ENCODE measurements at regions not wholly inside any gene's neighbourhood (a gene's known extent, or its start where the extent isn't known, plus 50 kb on each side); places are given as distances from the start of the nearest gene placed in this dataset.

DNA sequence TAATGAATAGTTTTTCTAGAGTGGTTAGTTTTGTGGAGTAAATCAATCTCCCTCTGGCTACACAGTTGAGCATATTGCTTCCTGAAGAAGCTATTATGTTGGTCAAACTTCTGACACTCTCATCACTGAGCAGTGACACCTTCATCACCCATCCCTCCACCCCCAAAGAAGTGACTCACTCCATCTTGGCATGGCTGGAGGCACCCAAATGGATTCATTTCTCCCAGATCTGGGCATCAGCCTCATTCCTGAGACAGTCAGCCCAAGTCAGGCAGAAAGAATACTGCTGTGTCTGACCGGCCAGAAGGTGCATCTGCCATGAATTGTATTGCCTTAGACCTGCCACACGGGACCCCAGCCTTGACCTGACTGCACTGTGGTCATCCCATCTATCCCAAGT, 117.0 kb upstream of the HABP2 start:
- Mint-ChIP-seq H3K27me3 (peaks cover 2% of the 10 kb centered on the region), H3K27ac (no peak overlapping the region)

GRCh38 chr10:113436851-113437250, 116.0 kb upstream of the HABP2 start:
- no peaks in the 10 kb centered on the region for H3K36me3 Mint-ChIP-seq
- no peak for DNase-seq

More for the DNA sequence above, 117.0 kb upstream of the HABP2 start:
- Mint-ChIP-seq H3K4me1 (ENCODE audit: low read depth) (no peaks in the 10 kb centered on the region), H3K9me3 (no peaks in the 10 kb centered on the region), H3K36me3 (no peaks in the 10 kb centered on the region), H3K4me3 (no peak overlapping the region)
- ChIA-PET CTCF (interaction anchor here (0.6 to 0.9 kb wide), 2 partner anchors 559 to 964 kb away, joined by 3 to 4 read pairs; no protein-coding TSS in a partner anchor), POLR2A (no interaction called here)
- intact Hi-C loops (cut with micrococcal nuclease) = no loop called here
- no peak for DNase-seq

GRCh38 chr10:113438652-113439051, 114.2 kb upstream of the HABP2 start:
- no peaks in the 10 kb centered on the region for H3K4me1 Mint-ChIP-seq (ENCODE audit: low read depth)
- H3K4me3 Mint-ChIP-seq = no peak overlapping the region
- no peaks in the 10 kb centered on the region for H3K27me3 Mint-ChIP-seq
- POLR2A ChIA-PET = no interaction called here
- CTCF ChIA-PET = interaction anchor here (0.6 kb wide), 1 partner anchor 359 kb away, joined by 3 read pairs; no protein-coding TSS in a partner anchor
- intact Hi-C loops (cut with micrococcal nuclease) = no loop called here
- no peaks in the 10 kb centered on the region for H3K36me3 Mint-ChIP-seq
- no peak for DNase-seq
- H3K9me3 Mint-ChIP-seq = no peaks in the 10 kb centered on the region
- no peak overlapping the region for H3K27ac Mint-ChIP-seq

More at GRCh38 chr10:113436851-113437250, 116.0 kb upstream of the HABP2 start:
- POLR2A ChIA-PET = no interaction called here
- Mint-ChIP-seq H3K4me3 (no peak overlapping the region), H3K27ac (no peak overlapping the region), H3K4me1 (ENCODE audit: low read depth) (no peaks in the 10 kb centered on the region), H3K9me3 (no peaks in the 10 kb centered on the region), H3K27me3 (no peaks in the 10 kb centered on the region)
- intact Hi-C loops (cut with micrococcal nuclease) = no loop called here
- CTCF ChIA-PET = no interaction called here

DNA sequence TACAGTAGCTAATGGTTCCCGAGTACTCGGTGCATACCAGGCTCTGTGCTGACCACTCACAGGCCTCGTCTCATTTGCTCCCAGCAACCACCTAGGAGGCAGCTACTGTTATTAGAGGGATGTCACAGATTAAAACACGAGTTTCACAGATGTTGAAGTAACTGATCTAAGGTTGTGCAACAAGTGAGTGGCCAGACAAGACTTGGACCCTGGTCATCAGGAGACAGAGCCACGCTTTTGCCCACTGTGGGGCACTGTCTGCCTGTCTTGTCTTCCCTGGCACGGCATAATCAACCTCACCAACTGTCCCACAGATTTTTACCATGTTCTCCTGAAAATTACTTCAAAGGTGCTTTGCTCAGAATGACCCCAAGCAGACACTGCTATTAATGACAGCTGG, 111.6 kb upstream of the HABP2 start:
- intact Hi-C loops (cut with micrococcal nuclease) = no loop called here
- DNase-seq = no peak
- Mint-ChIP-seq H3K9me3 (no peaks in the 10 kb centered on the region), H3K36me3 (no peaks in the 10 kb centered on the region), H3K4me3 (no peak overlapping the region), H3K27me3 (peaks cover 2% of the 10 kb centered on the region), H3K27ac (no peak overlapping the region), H3K4me1 (ENCODE audit: low read depth) (no peaks in the 10 kb centered on the region)
- ChIA-PET CTCF (no interaction called here), POLR2A (interaction anchor here (0.5 kb wide), 1 partner anchor 1659 kb away, joined by 3 read pairs; no protein-coding TSS in a partner anchor)

- intact Hi-C loops (cut with micrococcal nuclease) = no loop called here
- CTCF ChIA-PET = no interaction called here
- Mint-ChIP-seq H3K36me3 (no peaks in the 10 kb centered on the region), H3K4me1 (ENCODE audit: low read depth) (no peaks in the 10 kb centered on the region), H3K4me3 (no peak overlapping the region), H3K27me3 (peaks cover 2% of the 10 kb centered on the region), H3K9me3 (no peaks in the 10 kb centered on the region), H3K27ac (no peak overlapping the region)
- no peak for DNase-seq
- POLR2A ChIA-PET = no interaction called here
Observed at GRCh38 chr10:113441686-113442270, 111.1 kb upstream of the HABP2 start.

GRCh38 chr10:113442336-113442735, 110.5 kb upstream of the HABP2 start:
- DNase-seq = no peak
- Mint-ChIP-seq H3K27me3 (peaks cover 2% of the 10 kb centered on the region), H3K27ac (no peak overlapping the region), H3K4me3 (no peak overlapping the region), H3K9me3 (no peaks in the 10 kb centered on the region), H3K36me3 (no peaks in the 10 kb centered on the region), H3K4me1 (ENCODE audit: low read depth) (no peaks in the 10 kb centered on the region)
- CTCF ChIA-PET = no interaction called here
- POLR2A ChIA-PET = no interaction called here
- intact Hi-C loops (cut with micrococcal nuclease) = no loop called here

DNA sequence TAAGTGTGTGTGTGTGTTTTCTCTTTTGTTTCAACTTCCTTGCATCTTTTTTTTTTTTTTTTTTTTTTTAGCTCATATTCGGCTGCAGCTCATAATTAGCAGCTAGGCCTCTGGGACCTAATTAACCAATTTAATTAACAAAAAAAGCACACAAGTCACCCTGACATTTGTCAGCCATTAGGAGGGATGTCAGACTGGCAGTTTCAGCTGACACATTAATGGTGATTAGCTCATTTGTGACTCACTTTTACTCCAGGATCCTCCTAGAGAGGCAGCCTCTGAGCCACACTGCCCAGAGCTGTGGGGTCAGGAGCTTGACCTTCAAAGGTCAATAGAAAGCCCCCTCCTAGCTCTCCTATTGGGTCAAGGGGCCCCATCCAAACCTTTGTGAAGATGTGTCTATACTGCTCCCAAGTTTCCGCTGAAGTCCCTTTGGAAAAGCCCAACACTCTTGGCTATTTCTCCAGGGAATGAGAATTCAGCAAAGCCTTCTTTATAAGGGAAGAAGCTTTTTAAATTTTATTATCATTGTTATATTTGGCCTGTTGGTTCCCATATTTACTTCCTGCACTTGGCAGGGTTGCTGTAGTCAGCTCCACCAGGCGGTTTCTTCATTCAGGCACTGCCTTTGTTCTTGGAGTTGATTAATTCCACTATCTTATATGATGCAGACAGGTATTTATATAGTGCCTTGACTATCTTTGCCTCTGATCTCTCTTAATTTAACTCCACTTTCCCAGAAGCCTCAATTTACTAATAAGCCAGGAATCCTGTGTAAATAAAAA, 109.5 kb upstream of the HABP2 start:
- DNase-seq = no peak
- no peaks in the 10 kb centered on the region for H3K9me3 Mint-ChIP-seq
- H3K4me1 Mint-ChIP-seq (ENCODE audit: low read depth) = no peaks in the 10 kb centered on the region
- ChIA-PET CTCF (no interaction called here), POLR2A (no interaction called here)
- no peaks in the 10 kb centered on the region for H3K36me3 Mint-ChIP-seq
- intact Hi-C loops (cut with micrococcal nuclease) = no loop called here
- no peak overlapping the region for H3K27ac Mint-ChIP-seq
- peaks cover 3% of the 10 kb centered on the region for H3K27me3 Mint-ChIP-seq
- no peak overlapping the region for H3K4me3 Mint-ChIP-seq

- ChIA-PET CTCF (interaction anchor here (0.7 kb wide), 1 partner anchor 10 kb away, joined by 3 read pairs; no protein-coding TSS in a partner anchor), POLR2A (no interaction called here)
- H3K9me3 Mint-ChIP-seq = no peaks in the 10 kb centered on the region
- H3K36me3 Mint-ChIP-seq = no peaks in the 10 kb centered on the region
- peaks cover 5% of the 10 kb centered on the region for H3K27me3 Mint-ChIP-seq
- no peak overlapping the region for H3K4me3 Mint-ChIP-seq
- H3K27ac Mint-ChIP-seq = no peak overlapping the region
- DNase-seq = no peak
- no peaks in the 10 kb centered on the region for H3K4me1 Mint-ChIP-seq (ENCODE audit: low read depth)
- intact Hi-C loops (cut with micrococcal nuclease) = no loop called here
Observed at GRCh38 chr10:113444766-113445365, 108.0 kb upstream of the HABP2 start.

DNA sequence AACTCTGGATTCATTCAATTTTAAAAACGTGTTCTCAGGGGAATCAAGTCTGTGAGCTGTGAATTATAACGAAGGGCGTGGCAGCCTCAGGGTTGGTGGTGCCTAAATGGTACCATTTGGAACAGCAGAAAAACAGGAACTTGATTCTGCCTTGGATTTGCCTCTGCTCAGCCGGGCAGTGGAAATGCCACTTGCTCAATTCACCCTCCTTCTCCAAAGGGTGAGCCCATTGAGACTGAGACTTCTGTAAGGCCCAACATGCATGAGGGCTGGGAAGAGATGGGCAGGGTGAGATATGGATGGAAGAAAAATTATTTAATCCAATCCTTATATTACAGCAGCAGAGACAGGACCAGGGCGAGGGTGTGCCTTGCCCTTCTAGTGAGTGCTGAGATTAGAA, 107.1 kb upstream of the HABP2 start:
- peaks cover 5% of the 10 kb centered on the region for H3K27me3 Mint-ChIP-seq
- no peak overlapping the region for H3K27ac Mint-ChIP-seq
- no peaks in the 10 kb centered on the region for H3K9me3 Mint-ChIP-seq
- no peak for DNase-seq
- intact Hi-C loops (cut with micrococcal nuclease) = no loop called here
- no peak overlapping the region for H3K4me3 Mint-ChIP-seq
- no peaks in the 10 kb centered on the region for H3K36me3 Mint-ChIP-seq
- POLR2A ChIA-PET = no interaction called here
- no peaks in the 10 kb centered on the region for H3K4me1 Mint-ChIP-seq (ENCODE audit: low read depth)
- CTCF ChIA-PET = interaction anchor here (0.7 kb wide), 1 partner anchor 9 kb away, joined by 3 read pairs; no protein-coding TSS in a partner anchor

DNA sequence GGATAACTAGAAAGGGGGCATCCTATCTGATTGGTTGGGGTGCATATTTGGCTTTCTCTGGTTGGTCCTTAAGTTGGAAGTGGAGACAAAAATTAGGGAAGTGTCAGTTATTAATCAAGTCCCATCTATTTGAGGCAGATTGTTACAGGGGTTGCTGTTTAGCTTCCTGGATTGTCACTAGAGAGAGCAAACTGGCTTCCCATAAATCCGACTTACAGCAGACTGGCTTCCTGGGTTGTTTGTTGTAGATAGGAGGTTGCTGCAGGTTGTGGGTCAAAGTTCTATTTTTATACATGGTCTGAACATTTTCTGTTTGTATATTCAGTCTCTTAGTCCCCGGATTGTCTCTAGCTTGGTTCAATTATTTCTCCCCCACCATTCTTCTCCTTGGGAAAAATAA, 106.1 kb upstream of the HABP2 start:
- Mint-ChIP-seq H3K4me3 (no peak overlapping the region), H3K36me3 (no peaks in the 10 kb centered on the region), H3K9me3 (no peaks in the 10 kb centered on the region), H3K4me1 (ENCODE audit: low read depth) (no peaks in the 10 kb centered on the region), H3K27ac (no peak overlapping the region), H3K27me3 (peaks cover 10% of the 10 kb centered on the region)
- ChIA-PET CTCF (no interaction called here), POLR2A (no interaction called here)
- no peak for DNase-seq
- intact Hi-C loops (cut with micrococcal nuclease) = no loop called here

- no peaks in the 10 kb centered on the region for H3K4me1 Mint-ChIP-seq (ENCODE audit: low read depth)
- H3K27me3 Mint-ChIP-seq = peaks cover 12% of the 10 kb centered on the region
- POLR2A ChIA-PET = no interaction called here
- no peak overlapping the region for H3K4me3 Mint-ChIP-seq
- intact Hi-C loops (cut with micrococcal nuclease) = no loop called here
- no peak for DNase-seq
- H3K27ac Mint-ChIP-seq = no peak overlapping the region
- no peaks in the 10 kb centered on the region for H3K36me3 Mint-ChIP-seq
- CTCF ChIA-PET = no interaction called here
- no peaks in the 10 kb centered on the region for H3K9me3 Mint-ChIP-seq
Observed at GRCh38 chr10:113447278-113447677, 105.6 kb upstream of the HABP2 start.

GRCh38 chr10:113449006-113449695, 103.7 kb upstream of the HABP2 start:
- Mint-ChIP-seq H3K4me3 (no peak overlapping the region), H3K36me3 (no peaks in the 10 kb centered on the region), H3K27me3 (peaks cover 15% of the 10 kb centered on the region), H3K4me1 (ENCODE audit: low read depth) (no peaks in the 10 kb centered on the region), H3K9me3 (no peaks in the 10 kb centered on the region), H3K27ac (no peak overlapping the region)
- intact Hi-C loops (cut with micrococcal nuclease) = no loop called here
- POLR2A ChIA-PET = no interaction called here
- no peak for DNase-seq
- CTCF ChIA-PET = no interaction called here

Measured in activated CD4-positive, alpha-beta memory T cell treated with anti-CD3 and anti-CD28 coated beads for 36 hours (primary cell).